Gastroesophageal sphincter (tissue), 4 donors: ENCODE measurements at regions not wholly inside any gene's neighbourhood (a gene's known extent, or its start where the extent isn't known, plus 50 kb on each side); places are given as distances from the start of the nearest gene placed in this dataset.

Experiments
- ATAC-seq: fragments of 150-250 bp; one replicate; pipeline ENCODE4 v1.9.1; 2016; ENCODE audit warnings: mild to moderate bottlenecking, moderate library complexity
- H3K27ac ChIP-seq, 4 donors: fragments of 200-600 bp; sonication (generic) in 3 of 4; 1 replicate in 3 of 4; 2 replicates in 1 of 4; pipeline ENCODE4 v1.5.1; 2016 to 2019
- H3K27me3 ChIP-seq: fragments of 200-600 bp; sonication (generic); one replicate; pipeline ENCODE4 v1.5.1; 2019
- H3K36me3 ChIP-seq, 2 donors: fragments of 200-600 bp; sonication (generic); one replicate each; pipeline ENCODE4 v1.5.1; 2019; ENCODE audit warnings: control low read depth in 1 of 2
- H3K4me1 ChIP-seq, 3 donors: fragments of 200-600 bp; sonication (generic); 1 replicate in 2 of 3; 2 replicates in 1 of 3; pipeline ENCODE4 v1.5.1; 2016 to 2019; ENCODE audit warnings: control low read depth in 2 of 3
- H3K4me3 ChIP-seq, 2 donors: fragments of 200-600 bp; sonication (generic); one replicate each; pipeline ENCODE4 v1.5.1; 2019; ENCODE audit warnings: mild to moderate bottlenecking in 1 of 2, moderate library complexity in 1 of 2
- H3K9me3 ChIP-seq, 3 donors: fragments of 200-600 bp; sonication (generic); one replicate each; pipeline ENCODE4 v1.5.1; 2017 to 2019; ENCODE audit warnings: control low read depth in 2 of 3
- CTCF ChIP-seq, 4 experiments: fragments of 200-600 bp in 2 of 4; fragments of 450-650 bp in 2 of 4; sonication (generic) in 1 of 4; IDR thresholded peaks; one replicate each; pipeline ENCODE4 v1.5.1; 2017 to 2019; ENCODE audit warnings: antibody characterized with exemption in 4 of 4, mild to moderate bottlenecking in 2 of 4, moderate library complexity in 2 of 4
- EP300 ChIP-seq: sonication (generic); formaldehyde crosslinking; IDR thresholded peaks from one replicate; pipeline ENCODE4 v1.6.1; 2017; ENCODE audit warnings: antibody characterized with exemption, mild to moderate bottlenecking
- POLR2A ChIP-seq, 2 donors: fragments of 450-650 bp; IDR thresholded peaks; one replicate each; pipeline ENCODE4 v1.6.1; 2017; ENCODE audit warnings: antibody characterized with exemption in 2 of 2, mild to moderate bottlenecking in 2 of 2, moderate library complexity in 1 of 2
- POLR2AphosphoS5 ChIP-seq: sonication (generic); formaldehyde crosslinking; IDR thresholded peaks from one replicate; pipeline ENCODE4 v1.6.1; 2017; ENCODE audit warnings: antibody characterized with exemption
- WGBS, 2 donors: methylation state at CpG; one replicate each; pipeline ENCODE4 v1.1.5; 2018; ENCODE audit warnings: low coverage in 1 of 2; 5-methylcytosine and 5-hydroxymethylcytosine counted together

- 60 to 65% methylated on average over 5 of the region's 5 CpGs for WGBS, 2 donors
- TF ChIP-seq CTCF (IDR thresholded peaks at IDR 0.05) = no peak
- TF ChIP-seq EP300 = no peak
- no peak for TF ChIP-seq POLR2A (IDR thresholded peaks at IDR 0.05)
- no peak for TF ChIP-seq POLR2AphosphoS5
- H3K36me3 ChIP-seq = no peaks in the 10 kb centered on the region
- no peaks in the 10 kb centered on the region for H3K9me3 ChIP-seq
- ATAC-seq = no peak
- H3K27ac ChIP-seq = no peak overlapping the region
- no peaks in the 10 kb centered on the region for H3K27me3 ChIP-seq
- H3K4me1 ChIP-seq = no peaks in the 10 kb centered on the region
- H3K4me3 ChIP-seq = no peak overlapping the region
Observed at GRCh38 chr4:153927451-153927850, 138.6 kb upstream of the SFRP2 start.

GRCh38 chr4:153922148-153922547, 133.3 kb upstream of the SFRP2 start:
- no peaks in the 10 kb centered on the region for H3K27me3 ChIP-seq
- no peak overlapping the region for H3K4me3 ChIP-seq
- WGBS, 2 donors = 79 to 90% methylated on average over 2 of the region's 2 CpGs
- H3K4me1 ChIP-seq = no peaks in the 10 kb centered on the region
- no peaks in the 10 kb centered on the region for H3K9me3 ChIP-seq
- ATAC-seq = no peak
- no peak for TF ChIP-seq POLR2AphosphoS5
- TF ChIP-seq POLR2A (IDR thresholded peaks at IDR 0.05) = no peak
- no peak for TF ChIP-seq CTCF (IDR thresholded peaks at IDR 0.05)
- no peak for TF ChIP-seq EP300
- no peaks in the 10 kb centered on the region for H3K36me3 ChIP-seq
- H3K27ac ChIP-seq = no peak overlapping the region

- Histone ChIP-seq H3K27me3 (no peaks in the 10 kb centered on the region), H3K27ac (no peak overlapping the region), H3K4me3 (no peak overlapping the region), H3K36me3 (no peaks in the 10 kb centered on the region), H3K9me3 (no peaks in the 10 kb centered on the region), H3K4me1 (no peaks in the 10 kb centered on the region)
- TF ChIP-seq POLR2A (IDR thresholded peaks at IDR 0.05) = no peak
- no peak for TF ChIP-seq POLR2AphosphoS5
- no peak for TF ChIP-seq EP300
- TF ChIP-seq CTCF (IDR thresholded peaks at IDR 0.05) = no peak
- WGBS, 2 donors = 88 to 89% methylated on average over 3 of the region's 3 CpGs
- no peak for ATAC-seq
Observed at GRCh38 chr4:153919667-153920066, 130.8 kb upstream of the SFRP2 start.

GRCh38 chr4:153916273-153916755, 127.4 kb upstream of the SFRP2 start:
- ATAC-seq = no peak
- H3K27ac ChIP-seq = no peak overlapping the region
- WGBS, 2 donors = 84% methylated on average over 5 of the region's 5 CpGs; no CpG with 5 or more reads in 1 of the 2 donors
- H3K9me3 ChIP-seq = no peaks in the 10 kb centered on the region
- H3K4me1 ChIP-seq = no peaks in the 10 kb centered on the region
- H3K36me3 ChIP-seq = no peaks in the 10 kb centered on the region
- H3K4me3 ChIP-seq = no peak overlapping the region
- TF ChIP-seq CTCF (IDR thresholded peaks at IDR 0.05) (no peak), EP300 (no peak), POLR2AphosphoS5 (no peak), POLR2A (IDR thresholded peaks at IDR 0.05) (no peak)
- H3K27me3 ChIP-seq = no peaks in the 10 kb centered on the region

- no peaks in the 10 kb centered on the region for H3K27me3 ChIP-seq
- H3K4me1 ChIP-seq = no peaks in the 10 kb centered on the region
- no peak for TF ChIP-seq POLR2AphosphoS5
- TF ChIP-seq POLR2A (IDR thresholded peaks at IDR 0.05) = no peak
- TF ChIP-seq EP300 = no peak
- no peak overlapping the region for H3K27ac ChIP-seq
- no peaks in the 10 kb centered on the region for H3K36me3 ChIP-seq
- no peak overlapping the region for H3K4me3 ChIP-seq
- no peak for ATAC-seq
- no peaks in the 10 kb centered on the region for H3K9me3 ChIP-seq
Observed at GRCh38 chr4:153912301-153912700, 123.4 kb upstream of the SFRP2 start.
